Neural progenitor cell (in vitro differentiated cells): ENCODE measurements at regions not wholly inside any gene's neighbourhood (a gene's known extent, or its start where the extent isn't known, plus 50 kb on each side); places are given as distances from the start of the nearest gene placed in this dataset.

ENCODE experiments used
- DNase-seq: peaks from one replicate; pipeline ENCODE4 v3.0.0-alpha.2; 2016; ENCODE audit warnings: low spot score
- H2AFZ ChIP-seq: fragments of 200-600 bp; sonication (generic); replicated peaks from 2 replicates; pipeline ENCODE4 v1.6.1; 2016; ENCODE audit warnings: antibody characterized with exemption
- H3F3A ChIP-seq: fragments of 200-600 bp; sonication (generic); 2 replicates; pipeline ENCODE4 v1.6.1; 2016; ENCODE audit warnings: antibody characterized with exemption, low read depth
- H3K27ac ChIP-seq: fragments of 200-600 bp; sonication (generic); 2 replicates; pipeline ENCODE4 v1.5.1; 2016; ENCODE audit warnings: mild to moderate bottlenecking
- H3K27me3 ChIP-seq: fragments of 200-600 bp; sonication (generic); 2 replicates; pipeline ENCODE4 v1.6.1; 2016; ENCODE audit warnings: mild to moderate bottlenecking, moderate library complexity
- H3K36me3 ChIP-seq: fragments of 200-600 bp; sonication (generic); 2 replicates; pipeline ENCODE4 v1.5.1; 2016
- H3K4me1 ChIP-seq: fragments of 200-600 bp; sonication (generic); 2 replicates; pipeline ENCODE4 v1.6.1; 2016; ENCODE audit warnings: mixed run types
- H3K4me2 ChIP-seq: fragments of 200-600 bp; sonication (generic); 2 replicates; pipeline ENCODE4 v1.6.1; 2016
- H3K4me3 ChIP-seq: fragments of 200-600 bp; sonication (generic); 2 replicates; pipeline ENCODE4 v1.5.1; 2016
- H3K79me2 ChIP-seq: fragments of 200-600 bp; sonication (generic); 2 replicates; pipeline ENCODE4 v1.6.1; 2016; ENCODE audit warnings: low read depth
- H3K9ac ChIP-seq: fragments of 200-600 bp; sonication (generic); 2 replicates; pipeline ENCODE4 v1.6.1; 2016
- H3K9me3 ChIP-seq: fragments of 200-600 bp; sonication (generic); 2 replicates; pipeline ENCODE4 v1.5.1; 2016; ENCODE audit warnings: low read depth
- H4K20me1 ChIP-seq: fragments of 200-600 bp; sonication (generic); 2 replicates; pipeline ENCODE4 v1.6.1; 2016; ENCODE audit warnings: low read depth
- H3K27ac Mint-ChIP-seq: 3 replicates; pipeline ENCODE4 v1.8.0; 2021; ENCODE audit warnings: mixed read lengths
- H3K27me3 Mint-ChIP-seq: 2 replicates; pipeline ENCODE4 v1.8.0; 2022; ENCODE audit warnings: low read depth, mild to moderate bottlenecking, inconsistent platforms, moderate library complexity, mixed read lengths; ENCODE audit not compliant: insufficient read depth
- H3K36me3 Mint-ChIP-seq: 3 replicates; pipeline ENCODE4 v1.8.0; 2021; ENCODE audit warnings: mixed read lengths
- H3K4me1 Mint-ChIP-seq: 3 replicates; pipeline ENCODE4 v1.8.0; 2021; ENCODE audit warnings: mixed read lengths
- H3K4me3 Mint-ChIP-seq: 3 replicates; pipeline ENCODE4 v1.8.0; 2021; ENCODE audit warnings: mild to moderate bottlenecking, moderate library complexity, mixed read lengths
- H3K9me3 Mint-ChIP-seq: 3 replicates; pipeline ENCODE4 v1.8.0; 2020; ENCODE audit warnings: mixed read lengths
- EZH2 ChIP-seq: fragments of 200-600 bp; sonication (generic); IDR thresholded peaks from 2 replicates; pipeline ENCODE4 v1.6.1; 2017; ENCODE audit warnings: antibody characterized with exemption, mild to moderate bottlenecking, moderate library complexity
- EZH2phosphoT487 ChIP-seq: fragments of 200-600 bp; sonication (generic); IDR thresholded peaks from 2 replicates; pipeline ENCODE4 v1.6.1; 2017; ENCODE audit warnings: antibody characterized with exemption
- TF ChIP-seq, protein P1 (sequence below): fragments of 200-600 bp; sonication (generic); IDR thresholded peaks from 2 replicates; pipeline ENCODE4 v1.5.1; 2017; ENCODE audit warnings: antibody characterized with exemption, mild to moderate bottlenecking

- Histone ChIP-seq H3K27ac (no peak overlapping the region), H3K4me3 (no peak overlapping the region), H3K9ac (no peak overlapping the region), H3K36me3 (no peaks in the 10 kb centered on the region), H3K9me3 (no peaks in the 10 kb centered on the region), H3F3A (no peaks in the 10 kb centered on the region), H4K20me1 (no peaks in the 10 kb centered on the region), H3K4me1 (peaks cover 9% of the 10 kb centered on the region), H3K27me3 (no peaks in the 10 kb centered on the region), H3K4me2 (no peak overlapping the region), H3K79me2 (no peaks in the 10 kb centered on the region), H2AFZ (no peak overlapping the region)
- no peak for DNase-seq
- no peak overlapping the region for H3K27ac Mint-ChIP-seq
- H3K4me3 Mint-ChIP-seq, result no peak overlapping the region
- TF ChIP-seq, protein P1, sequence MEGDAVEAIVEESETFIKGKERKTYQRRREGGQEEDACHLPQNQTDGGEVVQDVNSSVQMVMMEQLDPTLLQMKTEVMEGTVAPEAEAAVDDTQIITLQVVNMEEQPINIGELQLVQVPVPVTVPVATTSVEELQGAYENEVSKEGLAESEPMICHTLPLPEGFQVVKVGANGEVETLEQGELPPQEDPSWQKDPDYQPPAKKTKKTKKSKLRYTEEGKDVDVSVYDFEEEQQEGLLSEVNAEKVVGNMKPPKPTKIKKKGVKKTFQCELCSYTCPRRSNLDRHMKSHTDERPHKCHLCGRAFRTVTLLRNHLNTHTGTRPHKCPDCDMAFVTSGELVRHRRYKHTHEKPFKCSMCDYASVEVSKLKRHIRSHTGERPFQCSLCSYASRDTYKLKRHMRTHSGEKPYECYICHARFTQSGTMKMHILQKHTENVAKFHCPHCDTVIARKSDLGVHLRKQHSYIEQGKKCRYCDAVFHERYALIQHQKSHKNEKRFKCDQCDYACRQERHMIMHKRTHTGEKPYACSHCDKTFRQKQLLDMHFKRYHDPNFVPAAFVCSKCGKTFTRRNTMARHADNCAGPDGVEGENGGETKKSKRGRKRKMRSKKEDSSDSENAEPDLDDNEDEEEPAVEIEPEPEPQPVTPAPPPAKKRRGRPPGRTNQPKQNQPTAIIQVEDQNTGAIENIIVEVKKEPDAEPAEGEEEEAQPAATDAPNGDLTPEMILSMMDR, result no peak
- no peak for TF ChIP-seq EZH2
- peaks cover 1% of the 10 kb centered on the region for H3K36me3 Mint-ChIP-seq
- peaks cover 16% of the 10 kb centered on the region for H3K4me1 Mint-ChIP-seq
- H3K9me3 Mint-ChIP-seq, result peaks cover 11% of the 10 kb centered on the region
- H3K27me3 Mint-ChIP-seq, result peaks cover 2% of the 10 kb centered on the region
Observed at GRCh38 chr13:44003481-44003880, 123.8 kb downstream of the LACC1 start.

DNA sequence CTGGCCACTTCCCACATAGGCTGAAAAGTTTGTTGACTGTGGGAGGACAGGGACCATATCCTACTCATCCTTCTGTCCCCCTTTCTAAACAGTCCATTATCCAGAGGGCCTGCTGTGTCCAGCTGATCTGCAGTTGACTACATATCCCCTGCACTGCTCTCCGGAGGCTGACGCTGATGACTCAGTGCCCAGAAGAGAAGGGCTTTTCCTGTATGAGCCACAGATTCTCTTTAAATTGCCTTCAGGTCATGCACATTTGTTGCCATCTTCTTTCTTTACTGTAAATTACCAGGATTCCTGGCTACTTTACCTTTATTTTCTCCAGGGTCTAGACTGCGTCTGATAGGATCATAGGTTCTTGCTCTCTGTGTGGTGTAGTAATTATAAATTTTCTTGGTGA, 125.2 kb downstream of the LACC1 start:
- Histone ChIP-seq H3K27ac (no peak overlapping the region), H4K20me1 (no peaks in the 10 kb centered on the region), H2AFZ (no peak overlapping the region), H3K27me3 (no peaks in the 10 kb centered on the region), H3K9ac (no peak overlapping the region), H3K9me3 (no peaks in the 10 kb centered on the region), H3K4me2 (no peak overlapping the region), H3K4me3 (no peak overlapping the region), H3K79me2 (no peaks in the 10 kb centered on the region), H3K4me1 (peaks cover 9% of the 10 kb centered on the region), H3K36me3 (no peaks in the 10 kb centered on the region), H3F3A (no peaks in the 10 kb centered on the region)
- Mint-ChIP-seq H3K27me3 (peaks cover 2% of the 10 kb centered on the region), H3K9me3 (peaks cover 11% of the 10 kb centered on the region), H3K4me3 (no peak overlapping the region), H3K36me3 (peaks cover 1% of the 10 kb centered on the region), H3K4me1 (peaks cover 16% of the 10 kb centered on the region), H3K27ac (peak overlapping the region; percentile 47)
- TF ChIP-seq EZH2phosphoT487 (no peak), EZH2 (no peak)
- TF ChIP-seq, protein P1, result no peak
- no peak for DNase-seq

GRCh38 chr13:44007451-44007850, 127.7 kb downstream of the LACC1 start:
- no peak overlapping the region for H3K27ac Mint-ChIP-seq
- no peaks in the 10 kb centered on the region for H3F3A ChIP-seq
- H3K27me3 Mint-ChIP-seq, result no peaks in the 10 kb centered on the region
- TF ChIP-seq EZH2 (no peak), EZH2phosphoT487 (no peak)
- TF ChIP-seq, protein P1, result no peak
- H3K9me3 ChIP-seq, result no peaks in the 10 kb centered on the region
- DNase-seq, result no peak
- no peak overlapping the region for H3K4me3 Mint-ChIP-seq
- no peak overlapping the region for H3K4me3 ChIP-seq
- peaks cover 9% of the 10 kb centered on the region for H3K4me1 ChIP-seq
- no peak overlapping the region for H3K4me2 ChIP-seq
- peaks cover 11% of the 10 kb centered on the region for H3K9me3 Mint-ChIP-seq
- no peaks in the 10 kb centered on the region for H3K79me2 ChIP-seq
- no peak overlapping the region for H3K9ac ChIP-seq
- no peaks in the 10 kb centered on the region for H3K36me3 ChIP-seq
- H3K4me1 Mint-ChIP-seq, result peaks cover 20% of the 10 kb centered on the region
- H3K27me3 ChIP-seq, result no peaks in the 10 kb centered on the region
- H3K27ac ChIP-seq, result no peak overlapping the region
- no peak overlapping the region for H2AFZ ChIP-seq
- peaks cover 1% of the 10 kb centered on the region for H3K36me3 Mint-ChIP-seq
- H4K20me1 ChIP-seq, result no peaks in the 10 kb centered on the region

- H3K36me3 ChIP-seq, result no peaks in the 10 kb centered on the region
- no peak overlapping the region for H3K27ac Mint-ChIP-seq
- H3K36me3 Mint-ChIP-seq, result no peaks in the 10 kb centered on the region
- peaks cover 12% of the 10 kb centered on the region for H3K4me1 Mint-ChIP-seq
- TF ChIP-seq EZH2phosphoT487 (no peak), EZH2 (no peak)
- TF ChIP-seq, protein P1, result no peak
- no peaks in the 10 kb centered on the region for H3K79me2 ChIP-seq
- H3K9ac ChIP-seq, result no peak overlapping the region
- no peak overlapping the region for H3K27ac ChIP-seq
- H3K27me3 ChIP-seq, result no peaks in the 10 kb centered on the region
- H3F3A ChIP-seq, result no peaks in the 10 kb centered on the region
- H3K4me3 ChIP-seq, result no peak overlapping the region
- no peak for DNase-seq
- H3K4me3 Mint-ChIP-seq, result no peak overlapping the region
- no peaks in the 10 kb centered on the region for H3K27me3 Mint-ChIP-seq
- H3K4me2 ChIP-seq, result no peak overlapping the region
- no peak overlapping the region for H2AFZ ChIP-seq
- H3K4me1 ChIP-seq, result peaks cover 9% of the 10 kb centered on the region
- H3K9me3 ChIP-seq, result no peaks in the 10 kb centered on the region
- no peaks in the 10 kb centered on the region for H4K20me1 ChIP-seq
- peaks cover 13% of the 10 kb centered on the region for H3K9me3 Mint-ChIP-seq
Observed at GRCh38 chr13:44011036-44011435, 131.3 kb downstream of the LACC1 start.
